HFFc6 (cell line): ENCODE measurements at regions not wholly inside any gene's neighbourhood (a gene's known extent, or its start where the extent isn't known, plus 50 kb on each side); places are given as distances from the start of the nearest gene placed in this dataset.

Experiments
- DNase-seq: peaks from one replicate; pipeline ENCODE4 v3.0.0-alpha.2; 2018
- H3K27ac Mint-ChIP-seq: 2 replicates; pipeline ENCODE4 v1.8.0; 2020; ENCODE audit warnings: mild to moderate bottlenecking, mixed read lengths
- H3K27me3 Mint-ChIP-seq: 2 replicates; pipeline ENCODE4 v1.8.0; 2021; ENCODE audit warnings: mild to moderate bottlenecking, moderate library complexity, mixed read lengths; ENCODE audit not compliant: insufficient read depth
- H3K36me3 Mint-ChIP-seq: 2 replicates; pipeline ENCODE4 v1.8.0; 2021; ENCODE audit warnings: low read depth, mixed read lengths
- H3K4me1 Mint-ChIP-seq: 2 replicates; pipeline ENCODE4 v1.8.0; 2020; ENCODE audit warnings: low read depth, mixed read lengths
- H3K4me3 Mint-ChIP-seq: 2 replicates; pipeline ENCODE4 v1.8.0; 2020; ENCODE audit warnings: mild to moderate bottlenecking, moderate library complexity, mixed read lengths
- H3K9me3 Mint-ChIP-seq: 2 replicates; pipeline ENCODE4 v1.8.0; 2020; ENCODE audit warnings: mild to moderate bottlenecking, mixed read lengths
- CTCF ChIP-seq: fragments of 200-600 bp; sonication (generic); IDR thresholded peaks from 2 replicates; pipeline ENCODE4 v1.5.0; 2021; ENCODE audit warnings: antibody characterized with exemption, mild to moderate bottlenecking

DNA sequence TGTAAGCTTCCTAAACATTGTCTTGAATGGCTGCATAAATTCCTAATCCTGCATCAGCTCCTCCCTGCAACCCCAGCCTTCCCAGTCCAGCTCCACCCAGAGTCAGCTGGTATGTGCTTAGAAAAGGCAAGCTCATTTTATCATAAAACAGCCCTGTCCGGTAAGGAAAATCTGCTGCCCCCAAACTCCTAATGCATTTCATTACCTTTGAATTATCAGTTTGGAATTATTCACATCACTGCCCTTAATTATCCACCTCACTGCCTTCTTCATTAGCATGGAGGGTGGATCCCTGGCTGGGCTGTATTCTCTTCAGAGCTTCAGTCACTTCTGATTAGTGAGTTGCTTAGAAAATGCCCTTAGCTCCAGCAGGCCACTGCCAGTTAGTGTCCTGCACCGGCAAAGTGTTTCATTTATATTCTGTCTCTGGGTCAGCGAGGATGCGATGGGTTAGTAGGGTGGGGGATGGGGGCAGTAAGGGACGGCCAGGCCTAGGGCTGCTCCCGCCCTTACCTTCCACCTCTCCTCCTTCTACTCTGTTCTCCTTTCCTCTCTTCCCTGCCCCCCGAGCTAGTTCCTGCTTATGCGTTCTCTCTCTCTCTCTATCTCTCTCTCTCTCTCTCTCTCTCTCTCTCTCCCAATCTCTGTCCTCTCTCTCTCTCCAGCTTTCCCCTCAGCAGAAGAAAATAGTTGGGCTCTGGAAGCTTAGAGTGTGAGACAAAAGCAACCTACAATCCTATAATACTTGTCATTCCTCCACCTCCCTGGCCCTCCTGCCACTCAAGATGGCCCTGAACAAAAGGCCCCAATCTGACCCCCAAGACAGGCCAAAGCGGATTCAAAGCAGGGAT is 174.8 kb upstream of the KLF3 start:
- Mint-ChIP-seq H3K36me3 (no peaks in the 10 kb centered on the region), H3K27ac (no peak overlapping the region), H3K4me1 (no peaks in the 10 kb centered on the region), H3K4me3 (no peak overlapping the region), H3K27me3 (peaks cover 2% of the 10 kb centered on the region), H3K9me3 (no peaks in the 10 kb centered on the region)
- no peak for DNase-seq
- TF ChIP-seq CTCF, result no peak

DNA sequence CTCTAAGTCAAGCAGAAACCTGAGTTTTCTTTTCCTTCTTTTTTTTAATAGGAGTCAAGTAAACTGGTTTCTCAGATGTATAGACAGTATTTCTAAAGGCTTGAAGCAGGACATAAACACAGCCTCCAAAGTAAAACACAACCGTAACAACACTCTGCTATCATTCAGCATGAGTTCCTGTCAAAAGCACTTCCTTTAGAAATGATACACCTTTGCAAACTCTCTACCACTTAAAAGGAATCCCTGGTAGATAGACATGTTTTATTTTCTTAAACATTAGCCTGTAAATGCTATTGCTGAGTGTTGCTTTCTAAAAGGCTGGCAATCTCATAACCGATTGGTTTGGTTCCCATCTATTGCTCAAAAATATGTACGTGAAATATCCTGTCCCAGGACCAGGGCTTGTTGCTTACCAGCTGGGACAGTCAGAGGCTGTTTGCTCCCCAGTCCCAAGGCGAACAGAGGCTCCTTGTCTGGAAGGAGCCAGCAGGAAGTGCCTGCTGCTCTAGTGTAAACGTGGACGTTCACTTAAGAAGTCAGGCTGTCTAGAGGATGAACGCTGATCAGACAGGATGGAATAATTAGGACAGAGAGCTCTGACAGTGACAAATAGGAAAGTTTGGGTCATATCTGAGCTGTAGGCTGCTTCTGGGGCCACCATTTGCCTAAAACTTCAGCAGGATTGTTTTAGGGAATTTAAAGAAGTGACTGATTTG is 173.9 kb upstream of the KLF3 start:
- peak overlapping the region; percentile 44; the same call in 1 of the 2 replicates for H3K27ac Mint-ChIP-seq
- H3K4me1 Mint-ChIP-seq, result no peaks in the 10 kb centered on the region
- no peak for TF ChIP-seq CTCF
- H3K36me3 Mint-ChIP-seq, result no peaks in the 10 kb centered on the region
- peaks cover 3% of the 10 kb centered on the region for H3K27me3 Mint-ChIP-seq
- no peak overlapping the region for H3K4me3 Mint-ChIP-seq
- peak; percentile 3 for DNase-seq
- H3K9me3 Mint-ChIP-seq, result no peaks in the 10 kb centered on the region

DNA sequence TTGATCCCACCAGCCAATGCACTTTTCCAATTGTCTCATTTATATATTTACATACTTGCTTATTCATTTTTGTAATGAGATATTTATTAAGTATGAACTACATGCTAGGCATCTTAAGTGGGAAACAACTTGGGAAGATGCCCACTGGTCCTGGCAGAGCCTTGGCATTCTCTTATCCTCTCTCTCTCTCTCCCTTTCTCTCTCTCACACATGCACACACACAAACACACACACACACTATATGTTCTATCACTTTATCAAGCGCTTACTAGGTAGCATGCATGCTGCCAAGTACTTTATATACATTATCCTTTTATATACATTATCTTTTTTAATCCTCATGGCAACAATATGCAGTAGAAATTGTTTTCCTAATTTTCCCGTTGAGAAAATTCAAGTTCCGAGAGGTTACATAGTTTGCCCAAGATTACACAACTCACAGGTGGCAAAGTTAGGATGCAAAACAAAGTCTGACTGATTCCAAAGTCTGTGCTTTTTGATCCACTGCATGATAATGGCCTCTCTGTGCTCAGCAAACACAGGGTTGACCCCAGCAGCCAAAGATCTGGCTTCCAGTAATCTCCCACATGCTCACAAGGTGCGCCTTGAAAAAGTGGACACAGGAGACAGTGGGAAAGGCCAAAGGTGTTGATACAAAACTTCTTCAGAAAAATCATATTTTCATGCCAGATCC is 173.1 kb upstream of the KLF3 start:
- Mint-ChIP-seq H3K4me3 (no peak overlapping the region), H3K27me3 (peaks cover 4% of the 10 kb centered on the region), H3K36me3 (no peaks in the 10 kb centered on the region), H3K27ac (no peak overlapping the region), H3K4me1 (no peaks in the 10 kb centered on the region), H3K9me3 (no peaks in the 10 kb centered on the region)
- DNase-seq, result no peak
- no peak for TF ChIP-seq CTCF

DNA sequence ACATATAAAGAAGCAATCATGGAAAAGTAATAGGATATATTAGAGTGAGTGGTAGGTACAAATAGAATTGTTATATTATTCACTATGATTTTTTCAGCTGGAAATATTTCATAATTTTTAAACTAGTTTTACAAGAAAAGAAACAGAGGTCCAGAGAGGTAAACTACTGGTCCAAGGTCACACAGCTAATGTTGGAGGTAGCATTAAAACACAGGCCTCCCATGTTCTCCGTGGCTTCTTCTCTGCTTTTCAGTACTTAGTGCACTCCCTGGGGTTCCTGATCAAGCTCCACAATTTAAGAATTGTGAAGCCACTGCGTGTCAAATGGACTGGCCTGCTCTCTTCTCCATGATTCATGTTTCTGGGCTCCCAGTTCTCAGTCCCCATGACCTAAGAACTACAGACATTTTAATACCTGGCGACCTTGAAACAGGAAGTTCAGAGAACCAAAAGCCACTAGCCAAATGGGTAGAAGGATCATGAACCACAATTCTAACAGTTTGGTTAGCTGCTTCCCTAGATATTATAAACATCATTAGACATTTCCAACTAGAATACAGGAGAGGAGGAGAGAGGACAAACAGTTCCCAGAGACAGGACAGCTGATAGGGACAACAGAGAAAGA is 172.0 kb upstream of the KLF3 start:
- no peaks in the 10 kb centered on the region for H3K36me3 Mint-ChIP-seq
- peaks cover 2% of the 10 kb centered on the region for H3K27me3 Mint-ChIP-seq
- H3K9me3 Mint-ChIP-seq, result no peaks in the 10 kb centered on the region
- no peak overlapping the region for H3K27ac Mint-ChIP-seq
- H3K4me3 Mint-ChIP-seq, result no peak overlapping the region
- H3K4me1 Mint-ChIP-seq, result no peaks in the 10 kb centered on the region
- DNase-seq, result no peak
- TF ChIP-seq CTCF, result no peak

- no peak overlapping the region for H3K4me3 Mint-ChIP-seq
- H3K36me3 Mint-ChIP-seq, result no peaks in the 10 kb centered on the region
- no peak for TF ChIP-seq CTCF
- H3K9me3 Mint-ChIP-seq, result no peaks in the 10 kb centered on the region
- peaks cover 2% of the 10 kb centered on the region for H3K27me3 Mint-ChIP-seq
- H3K27ac Mint-ChIP-seq, result no peak overlapping the region
- DNase-seq, result no peak
- H3K4me1 Mint-ChIP-seq, result no peaks in the 10 kb centered on the region
These were observed 170.9 kb upstream of the KLF3 start for GRCh38 chr4:38493066-38493465.
